ENCODE measurements at regions not wholly inside any gene's neighbourhood (a gene's known extent, or its start where the extent isn't known, plus 50 kb on each side); places are given as distances from the start of the nearest gene placed in this dataset.
A peak's percentile ranks its signal among the peaks of the same experiment; 100 is the strongest.
"Not testable (repeated sequence)": the region's sequence is repeated elsewhere in the genome, so short reads cannot be mapped to it uniquely, and the experiment has no call there.

DNA sequence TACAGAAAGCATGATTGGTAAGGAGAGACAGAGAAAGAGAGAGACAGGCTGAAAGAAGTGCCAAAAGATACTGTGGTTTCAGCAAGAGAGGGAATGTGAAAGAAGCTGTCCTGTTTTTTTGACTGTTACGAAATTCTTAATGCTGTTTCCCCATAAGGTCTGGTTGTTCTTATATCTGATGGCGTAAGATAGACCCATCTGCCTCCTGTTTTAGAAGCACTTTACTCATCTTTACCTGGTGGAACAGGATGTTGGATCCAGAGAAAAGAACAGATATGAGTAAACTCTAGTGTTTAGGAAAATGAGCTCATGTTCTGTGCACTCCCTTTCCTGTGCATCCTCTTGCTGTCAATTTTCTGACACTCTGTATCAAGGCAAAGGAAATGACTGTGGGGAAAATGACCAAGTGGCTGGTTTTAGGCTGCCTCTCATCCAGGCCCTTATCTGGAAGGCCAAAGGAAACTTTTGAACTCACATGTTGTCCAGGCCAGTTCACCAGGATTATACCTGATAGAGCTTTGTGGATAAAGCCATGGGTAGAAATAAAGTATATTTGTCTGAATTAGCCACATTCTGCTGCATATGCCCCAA is 311.7 kb upstream of the HTR2C start:
- 0 to 100% (median 89%) methylated on average over 1 to 2 of the region's 2 CpGs; no CpG with 5 or more reads in 5 of the 10 experiments for WGBS, 10 experiments
- in situ Hi-C loops (cut with MboI; ENCODE audit: low pct_unique_long_range_greater_than_20kb in 2 of 9, low sequenced_read_pairs in 9 of 9, unreplicated experiment in 9 of 9), result no loop called here
- H3K4me3 ChIP-seq, result no peak overlapping the region
- no peak overlapping the region for H3K27ac ChIP-seq
- ATAC-seq (replicated peaks in 6 of 8), result no peak
- no peaks in the 10 kb centered on the region for H3K4me1 ChIP-seq (replicated peaks in 1 of 2)

- H3K4me1 ChIP-seq (replicated peaks in 1 of 2); ATAC-seq (replicated peaks in 6 of 8); in situ Hi-C loops (cut with MboI; ENCODE audit: low pct_unique_long_range_greater_than_20kb in 2 of 9, low sequenced_read_pairs in 9 of 9, unreplicated experiment in 9 of 9); H3K27ac ChIP-seq; H3K4me3 ChIP-seq: not testable (repeated sequence)
- WGBS, 10 experiments, result 93 to 100% methylated on average over 2 to 3 of the region's 21 CpGs; no CpG with 5 or more reads in 8 of the 10 experiments
Measured at GRCh38 chrX:114270371-114270770, 313.5 kb upstream of the HTR2C start.

DNA sequence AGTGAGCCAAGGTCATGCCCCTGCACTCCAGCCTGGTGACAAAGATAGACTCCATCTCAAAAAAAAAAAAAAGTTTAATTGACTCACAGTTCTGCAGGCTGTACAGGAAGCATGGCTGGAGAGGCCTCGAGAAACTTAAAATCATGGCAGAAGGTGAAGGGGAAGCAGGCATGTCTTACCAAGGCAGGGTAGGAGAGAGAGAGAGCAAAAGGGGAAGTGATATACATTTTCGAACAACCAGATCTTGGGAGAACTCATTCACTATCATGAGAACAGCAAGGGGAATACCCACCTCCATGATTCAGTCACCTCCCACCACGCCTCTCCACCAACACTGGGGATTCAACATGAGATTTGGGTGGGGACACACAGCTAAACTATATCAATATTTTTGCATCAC is 315.2 kb upstream of the HTR2C start:
- WGBS, 10 experiments, result 13 to 100% (median 79%) methylated on average over 1 to 3 of the region's 3 CpGs; no CpG with 5 or more reads in 7 of the 10 experiments
- in situ Hi-C loops (cut with MboI; ENCODE audit: low pct_unique_long_range_greater_than_20kb in 2 of 9, low sequenced_read_pairs in 9 of 9, unreplicated experiment in 9 of 9), result no loop called here

DNA sequence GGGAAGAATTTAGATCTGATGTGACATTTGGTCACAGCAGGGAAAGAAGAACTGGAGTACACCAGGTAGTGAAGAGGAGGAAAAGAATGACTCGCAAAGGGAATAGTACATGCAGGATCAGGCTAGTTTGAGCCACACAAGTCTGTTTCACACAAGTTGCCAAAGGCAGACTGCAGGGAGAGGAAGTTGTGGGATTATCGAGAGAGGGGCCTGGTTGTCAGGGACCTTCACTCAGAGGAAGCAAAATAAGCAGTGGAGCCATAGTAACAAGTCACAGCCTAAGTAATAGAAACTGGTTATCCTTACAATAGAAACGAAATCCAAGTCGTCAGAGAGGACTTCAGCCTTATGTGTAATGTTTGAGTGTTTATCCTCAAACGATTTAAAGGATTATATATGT is 316.7 kb upstream of the HTR2C start:
- Histone ChIP-seq H3K4me1 (replicated peaks in 1 of 2) (no peaks in the 10 kb centered on the region), H3K4me3 (no peak overlapping the region), H3K27ac (no peak overlapping the region)
- 0 to 80% (median 58%) methylated on average over 1 to 5 of the region's 5 CpGs; no CpG with 5 or more reads in 4 of the 10 experiments for whole genome bisulfite sequencing, 10 experiments
- ATAC-seq (replicated peaks in 6 of 8), result peak in 1 of 8 experiments; percentile 16
- in situ Hi-C loops (cut with MboI; ENCODE audit: low pct_unique_long_range_greater_than_20kb in 2 of 9, low sequenced_read_pairs in 9 of 9, unreplicated experiment in 9 of 9), result no loop called here

More for the DNA sequence above, 315.2 kb upstream of the HTR2C start:
- no peaks in the 10 kb centered on the region for H3K4me1 ChIP-seq (replicated peaks in 1 of 2)
- ATAC-seq (replicated peaks in 6 of 8), result no peak
- no peak overlapping the region for H3K4me3 ChIP-seq
- H3K27ac ChIP-seq, result no peak overlapping the region

DNA sequence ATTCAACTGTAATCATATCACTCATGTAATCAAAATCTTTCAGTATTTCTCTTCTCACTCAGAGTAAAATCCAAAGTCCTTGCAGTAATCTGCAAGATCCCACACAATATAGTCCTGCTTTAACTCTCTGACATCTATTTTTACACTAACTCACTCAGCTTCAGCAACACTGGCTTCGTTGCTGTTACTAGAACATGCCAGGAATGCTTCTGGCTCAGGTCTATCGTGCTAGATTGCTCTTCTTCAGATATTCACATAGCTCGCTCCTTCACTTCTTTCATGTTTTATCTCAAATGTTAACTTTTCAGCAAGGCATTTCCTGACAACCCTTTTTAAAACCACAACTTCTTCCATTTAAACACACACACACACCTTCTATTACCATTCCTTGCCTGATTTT is 331.7 kb upstream of the HTR2C start:
- 0 to 100% (median 46%) methylated on average over 1 to 3 of the region's 3 CpGs; no CpG with 5 or more reads in 6 of the 10 experiments for WGBS, 10 experiments
- in situ Hi-C loops (cut with MboI; ENCODE audit: low pct_unique_long_range_greater_than_20kb in 2 of 9, low sequenced_read_pairs in 9 of 9, unreplicated experiment in 9 of 9), result no loop called here
- Histone ChIP-seq H3K4me1 (replicated peaks in 1 of 2) (no peaks in the 10 kb centered on the region), H3K4me3 (no peak overlapping the region), H3K27ac (no peak overlapping the region)
- no peak for ATAC-seq (replicated peaks in 6 of 8)

GRCh38 chrX:114251575-114251974 is 332.3 kb upstream of the HTR2C start:
- H3K4me1 ChIP-seq (replicated peaks in 1 of 2), result no peaks in the 10 kb centered on the region
- ATAC-seq (replicated peaks in 6 of 8), result no peak
- in situ Hi-C loops (cut with MboI; ENCODE audit: low pct_unique_long_range_greater_than_20kb in 2 of 9, low sequenced_read_pairs in 9 of 9, unreplicated experiment in 9 of 9), result no loop called here
- H3K27ac ChIP-seq, result no peak overlapping the region
- 80 to 100% (median 89%) methylated on average over 1 of the region's 1 CpG; no CpG with 5 or more reads in 7 of the 10 experiments for WGBS, 10 experiments
- no peak overlapping the region for H3K4me3 ChIP-seq

DNA sequence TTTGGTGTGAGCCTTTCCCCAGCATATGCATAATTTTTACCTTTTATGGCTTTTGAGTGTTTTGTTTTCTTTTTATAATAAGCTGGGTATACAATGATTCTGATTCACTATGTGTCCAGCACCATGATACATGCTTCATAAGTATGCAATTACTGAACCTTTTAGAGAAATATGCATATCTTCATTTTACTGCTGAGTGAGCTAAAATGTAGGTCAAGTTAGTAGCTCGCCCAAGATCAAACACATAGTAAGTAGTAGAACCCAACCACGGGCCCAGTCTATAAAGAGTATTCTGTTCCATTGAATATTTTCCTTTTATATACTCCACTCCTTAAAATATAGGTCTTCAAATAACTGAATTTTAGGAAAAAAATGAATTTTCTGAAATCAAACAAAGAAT is 362.4 kb upstream of the HTR2C start:
- H3K27ac ChIP-seq, result no peak overlapping the region
- no peaks in the 10 kb centered on the region for H3K4me1 ChIP-seq (replicated peaks in 1 of 2)
- H3K4me3 ChIP-seq, result no peak overlapping the region
- in situ Hi-C loops (cut with MboI; ENCODE audit: low pct_unique_long_range_greater_than_20kb in 2 of 9, low sequenced_read_pairs in 9 of 9, unreplicated experiment in 9 of 9), result no loop called here
- no peak for ATAC-seq (replicated peaks in 6 of 8)
- WGBS, 10 experiments, result 0 to 80% (median 14%) methylated on average over 1 to 2 of the region's 2 CpGs; no CpG with 5 or more reads in 4 of the 10 experiments

DNA sequence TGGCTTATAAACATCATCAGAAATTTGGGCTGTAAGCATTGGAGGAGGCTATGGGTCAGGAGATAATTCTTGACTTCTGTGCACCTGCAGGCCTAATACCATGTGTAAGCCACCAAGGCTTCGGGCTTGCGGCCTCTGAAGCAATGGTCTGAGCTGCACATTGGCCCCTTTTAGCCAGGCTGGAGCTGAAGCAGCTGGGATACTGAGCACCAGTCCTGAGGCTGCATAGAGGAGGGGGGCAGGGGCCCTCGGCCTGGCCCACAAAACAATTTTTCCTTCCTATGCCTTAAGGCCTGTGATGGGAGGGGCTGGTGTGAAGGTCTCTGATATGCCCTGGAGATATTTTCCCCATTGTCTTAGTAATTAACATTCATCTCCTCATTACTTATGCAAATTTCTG is 373.0 kb upstream of the HTR2C start:
- H3K4me3 ChIP-seq, result no peak overlapping the region
- in situ Hi-C loops (cut with MboI; ENCODE audit: low pct_unique_long_range_greater_than_20kb in 2 of 9, low sequenced_read_pairs in 9 of 9, unreplicated experiment in 9 of 9), result no loop called here
- H3K27ac ChIP-seq, result no peak overlapping the region
- ATAC-seq (replicated peaks in 6 of 8), result no peak
- WGBS, 10 experiments, result 86% methylated on average over 3 of the region's 3 CpGs; no CpG with 5 or more reads in 9 of the 10 experiments
- no peaks in the 10 kb centered on the region for H3K4me1 ChIP-seq (replicated peaks in 1 of 2)

DNA sequence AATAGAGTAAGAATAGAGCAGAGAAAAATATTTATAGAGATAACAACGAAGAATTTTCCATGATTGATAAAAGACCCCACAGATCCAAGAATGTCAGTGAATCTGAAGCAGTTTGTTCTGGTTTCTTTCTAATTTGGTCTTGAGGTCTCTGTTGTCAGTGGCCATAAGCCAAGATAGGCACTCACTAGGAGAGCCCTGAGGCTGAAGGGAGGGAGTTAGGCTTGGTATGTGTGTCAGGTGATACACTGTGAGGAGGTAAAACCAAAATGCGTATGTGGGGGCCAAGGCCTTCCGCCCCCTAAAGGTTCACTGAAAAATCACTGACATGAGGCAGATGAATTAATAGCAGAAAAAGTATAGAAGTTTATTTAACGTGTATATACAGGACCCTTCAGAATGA is 382.3 kb upstream of the HTR2C start:
- WGBS, 10 experiments, result 10 to 87% (median 40%) methylated on average over 1 to 4 of the region's 4 CpGs; no CpG with 5 or more reads in 5 of the 10 experiments
- H3K4me1 ChIP-seq (replicated peaks in 1 of 2), result no peaks in the 10 kb centered on the region
- H3K27ac ChIP-seq, result no peak overlapping the region
- no peak overlapping the region for H3K4me3 ChIP-seq
- in situ Hi-C loops (cut with MboI; ENCODE audit: low pct_unique_long_range_greater_than_20kb in 2 of 9, low sequenced_read_pairs in 9 of 9, unreplicated experiment in 9 of 9), result no loop called here
- no peak for ATAC-seq (replicated peaks in 6 of 8)

DNA sequence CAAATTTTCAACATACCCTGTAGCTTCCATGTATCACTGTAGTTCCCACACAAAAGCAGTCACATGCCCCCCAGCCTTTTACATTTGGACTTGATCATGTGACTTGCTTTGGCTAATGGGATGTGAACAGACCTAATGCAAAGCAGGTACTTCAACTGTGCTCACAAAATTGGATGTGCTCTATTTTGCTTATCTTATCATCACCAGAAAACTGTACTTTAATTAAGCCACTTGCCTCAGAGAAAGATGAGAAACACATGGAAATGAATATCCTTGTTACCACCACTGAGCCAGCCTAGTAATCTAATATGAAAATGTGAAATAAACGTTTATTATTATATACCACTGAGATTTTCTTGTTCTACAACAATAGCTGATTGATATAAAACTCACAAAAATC is 402.7 kb upstream of the HTR2C start:
- in situ Hi-C loops (cut with MboI; ENCODE audit: low pct_unique_long_range_greater_than_20kb in 2 of 9, low sequenced_read_pairs in 9 of 9, unreplicated experiment in 9 of 9), result no loop called here
- no peak for ATAC-seq (replicated peaks in 6 of 8)
- WGBS, 10 experiments, result 0 to 100% (median 60%) methylated on average over 1 of the region's 1 CpG; no CpG with 5 or more reads in 5 of the 10 experiments
- H3K27ac ChIP-seq, result no peak overlapping the region
- no peaks in the 10 kb centered on the region for H3K4me1 ChIP-seq (replicated peaks in 1 of 2)
- H3K4me3 ChIP-seq, result no peak overlapping the region

DNA sequence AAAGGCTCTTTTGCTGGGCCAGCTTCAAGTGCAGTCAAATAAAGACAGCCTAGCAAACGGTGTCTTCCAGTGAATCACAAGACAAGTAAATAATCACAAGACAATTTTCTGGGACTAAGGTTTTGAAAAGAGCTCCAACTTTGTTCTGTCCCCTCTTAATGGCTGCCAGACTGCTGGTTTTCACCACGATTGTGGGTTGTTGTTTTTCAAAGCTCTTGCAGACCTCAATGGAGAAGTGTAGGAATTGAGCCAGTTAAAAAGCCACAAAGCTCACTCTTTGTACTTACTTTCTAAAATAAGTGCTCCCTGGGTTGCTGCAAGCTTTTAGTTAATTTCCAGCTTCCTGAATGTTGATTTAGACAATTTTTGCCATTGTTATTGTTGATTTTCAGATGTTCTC is 405.8 kb upstream of the HTR2C start:
- ATAC-seq (replicated peaks in 6 of 8), result no peak
- 0 to 17% (median 8%) methylated on average over 1 to 2 of the region's 2 CpGs; no CpG with 5 or more reads in 6 of the 10 experiments for WGBS, 10 experiments

GRCh38 chrX:114167276-114167675 is 416.6 kb upstream of the HTR2C start:
- 11 to 90% (median 39%) methylated on average over 2 to 4 of the region's 5 CpGs; no CpG with 5 or more reads in 7 of the 10 experiments for WGBS, 10 experiments
- H3K4me3 ChIP-seq; ATAC-seq (replicated peaks in 6 of 8); H3K4me1 ChIP-seq (replicated peaks in 1 of 2); H3K27ac ChIP-seq; in situ Hi-C loops (cut with MboI; ENCODE audit: low pct_unique_long_range_greater_than_20kb in 2 of 9, low sequenced_read_pairs in 9 of 9, unreplicated experiment in 9 of 9): not testable (repeated sequence)

More for the DNA sequence above, 405.8 kb upstream of the HTR2C start:
- no peak overlapping the region for H3K27ac ChIP-seq
- H3K4me3 ChIP-seq, result no peak overlapping the region
- no peaks in the 10 kb centered on the region for H3K4me1 ChIP-seq (replicated peaks in 1 of 2)
- in situ Hi-C loops (cut with MboI; ENCODE audit: low pct_unique_long_range_greater_than_20kb in 2 of 9, low sequenced_read_pairs in 9 of 9, unreplicated experiment in 9 of 9), result no loop called here

GRCh38 chrX:114166601-114167000 is 417.3 kb upstream of the HTR2C start:
- Histone ChIP-seq H3K4me3 (no peak overlapping the region), H3K4me1 (replicated peaks in 1 of 2) (no peaks in the 10 kb centered on the region), H3K27ac (no peak overlapping the region)
- in situ Hi-C loops (cut with MboI; ENCODE audit: low pct_unique_long_range_greater_than_20kb in 2 of 9, low sequenced_read_pairs in 9 of 9, unreplicated experiment in 9 of 9), result no loop called here
- ATAC-seq (replicated peaks in 6 of 8), result no peak
- WGBS, 10 experiments, result 0 to 100% (median 83%) methylated on average over 1 of the region's 1 CpG; no CpG with 5 or more reads in 2 of the 10 experiments

DNA sequence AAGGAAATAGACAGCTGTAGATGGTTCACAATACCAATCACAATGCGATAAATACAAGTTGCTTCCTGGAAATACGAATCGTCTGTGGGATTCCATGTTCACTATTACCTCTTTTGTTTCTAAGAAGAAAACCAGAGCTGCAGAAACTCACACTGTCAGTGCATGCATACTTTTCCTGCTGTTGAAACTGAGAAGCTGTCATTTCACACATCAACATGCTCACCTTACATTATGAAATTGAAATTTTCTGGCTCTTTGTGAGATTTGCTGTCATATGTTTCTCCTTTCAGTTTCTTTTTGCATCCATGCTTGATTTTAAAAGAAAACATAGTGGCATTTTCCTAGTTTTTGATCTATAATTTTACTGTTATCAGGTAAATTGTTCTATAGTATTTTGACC is 418.3 kb upstream of the HTR2C start:
- 50 to 89% methylated on average over 3 of the region's 3 CpGs; no CpG with 5 or more reads in 8 of the 10 experiments for WGBS, 10 experiments

More for the DNA sequence above, 418.3 kb upstream of the HTR2C start:
- in situ Hi-C loops (cut with MboI; ENCODE audit: low pct_unique_long_range_greater_than_20kb in 2 of 9, low sequenced_read_pairs in 9 of 9, unreplicated experiment in 9 of 9), result no loop called here
- Histone ChIP-seq H3K4me1 (replicated peaks in 1 of 2) (no peaks in the 10 kb centered on the region), H3K4me3 (no peak overlapping the region), H3K27ac (no peak overlapping the region)
- ATAC-seq (replicated peaks in 6 of 8), result no peak

Data from motor neuron (in vitro differentiated cells).